ENCODE measurements at regions not wholly inside any gene's neighbourhood (a gene's known extent, or its start where the extent isn't known, plus 50 kb on each side); places are given as distances from the start of the nearest gene placed in this dataset.

DNA sequence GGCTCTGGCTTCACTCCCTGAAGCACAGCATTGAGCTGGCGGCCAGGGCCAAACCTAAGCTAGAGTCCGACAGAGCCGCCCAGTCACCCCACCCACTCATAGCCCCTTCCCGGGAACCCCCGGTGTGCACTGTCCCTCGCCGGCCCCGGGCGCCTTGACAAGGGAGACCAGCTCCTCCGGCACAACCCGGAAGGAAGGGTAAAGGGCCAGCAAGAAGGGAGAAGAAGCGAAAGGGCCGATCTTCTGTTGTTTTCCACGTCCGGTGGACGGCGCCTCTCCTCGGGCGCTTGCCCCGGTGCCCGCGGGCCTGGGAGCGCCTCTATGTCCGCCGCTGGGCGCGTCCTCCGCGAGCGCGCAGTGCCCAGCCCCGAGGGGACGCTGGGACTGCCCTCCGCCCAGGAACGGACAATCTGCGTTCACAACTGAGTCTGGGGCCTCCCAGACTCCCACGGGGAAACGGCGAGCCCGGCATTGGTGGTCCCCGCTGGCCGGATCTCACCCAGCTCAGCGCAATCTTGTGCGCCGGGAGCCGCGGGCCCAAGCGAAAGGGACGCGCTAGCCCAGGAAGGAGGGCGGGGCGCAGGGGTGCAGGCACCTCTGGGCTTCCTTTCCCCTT, 172.5 kb upstream of the MIR17HG start:
- TF ChIP-seq, protein P1, sequence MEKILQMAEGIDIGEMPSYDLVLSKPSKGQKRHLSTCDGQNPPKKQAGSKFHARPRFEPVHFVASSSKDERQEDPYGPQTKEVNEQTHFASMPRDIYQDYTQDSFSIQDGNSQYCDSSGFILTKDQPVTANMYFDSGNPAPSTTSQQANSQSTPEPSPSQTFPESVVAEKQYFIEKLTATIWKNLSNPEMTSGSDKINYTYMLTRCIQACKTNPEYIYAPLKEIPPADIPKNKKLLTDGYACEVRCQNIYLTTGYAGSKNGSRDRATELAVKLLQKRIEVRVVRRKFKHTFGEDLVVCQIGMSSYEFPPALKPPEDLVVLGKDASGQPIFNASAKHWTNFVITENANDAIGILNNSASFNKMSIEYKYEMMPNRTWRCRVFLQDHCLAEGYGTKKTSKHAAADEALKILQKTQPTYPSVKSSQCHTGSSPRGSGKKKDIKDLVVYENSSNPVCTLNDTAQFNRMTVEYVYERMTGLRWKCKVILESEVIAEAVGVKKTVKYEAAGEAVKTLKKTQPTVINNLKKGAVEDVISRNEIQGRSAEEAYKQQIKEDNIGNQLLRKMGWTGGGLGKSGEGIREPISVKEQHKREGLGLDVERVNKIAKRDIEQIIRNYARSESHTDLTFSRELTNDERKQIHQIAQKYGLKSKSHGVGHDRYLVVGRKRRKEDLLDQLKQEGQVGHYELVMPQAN (IDR thresholded peaks at IDR 0.05; ENCODE audit: borderline replicate concordance) = no peak
- TF ChIP-seq CHD4 (IDR thresholded peaks at IDR 0.05; ENCODE audit: insufficient read depth, insufficient replicate concordance, low read depth, low read length, poor library complexity, severe bottlenecking) (no peak), HLTF (IDR thresholded peaks at IDR 0.05) (no peak), HCFC1 (IDR thresholded peaks at IDR 0.05; ENCODE audit: low read depth, low read length) (no peak), SPI1 (IDR thresholded peaks at IDR 0.05; ENCODE audit: borderline replicate concordance, low read depth, low read length) (no peak)
- TF ChIP-seq, protein P2, sequence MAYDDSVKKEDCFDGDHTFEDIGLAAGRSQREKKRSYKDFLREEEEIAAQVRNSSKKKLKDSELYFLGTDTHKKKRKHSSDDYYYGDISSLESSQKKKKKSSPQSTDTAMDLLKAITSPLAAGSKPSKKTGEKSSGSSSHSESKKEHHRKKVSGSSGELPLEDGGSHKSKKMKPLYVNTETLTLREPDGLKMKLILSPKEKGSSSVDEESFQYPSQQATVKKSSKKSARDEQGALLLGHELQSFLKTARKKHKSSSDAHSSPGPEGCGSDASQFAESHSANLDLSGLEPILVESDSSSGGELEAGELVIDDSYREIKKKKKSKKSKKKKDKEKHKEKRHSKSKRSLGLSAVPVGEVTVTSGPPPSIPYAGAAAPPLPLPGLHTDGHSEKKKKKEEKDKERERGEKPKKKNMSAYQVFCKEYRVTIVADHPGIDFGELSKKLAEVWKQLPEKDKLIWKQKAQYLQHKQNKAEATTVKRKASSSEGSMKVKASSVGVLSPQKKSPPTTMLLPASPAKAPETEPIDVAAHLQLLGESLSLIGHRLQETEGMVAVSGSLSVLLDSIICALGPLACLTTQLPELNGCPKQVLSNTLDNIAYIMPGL (CRISPR knock-in tag; IDR thresholded peaks at IDR 0.05) = no peak
- TF ChIP-seq, protein P3, sequence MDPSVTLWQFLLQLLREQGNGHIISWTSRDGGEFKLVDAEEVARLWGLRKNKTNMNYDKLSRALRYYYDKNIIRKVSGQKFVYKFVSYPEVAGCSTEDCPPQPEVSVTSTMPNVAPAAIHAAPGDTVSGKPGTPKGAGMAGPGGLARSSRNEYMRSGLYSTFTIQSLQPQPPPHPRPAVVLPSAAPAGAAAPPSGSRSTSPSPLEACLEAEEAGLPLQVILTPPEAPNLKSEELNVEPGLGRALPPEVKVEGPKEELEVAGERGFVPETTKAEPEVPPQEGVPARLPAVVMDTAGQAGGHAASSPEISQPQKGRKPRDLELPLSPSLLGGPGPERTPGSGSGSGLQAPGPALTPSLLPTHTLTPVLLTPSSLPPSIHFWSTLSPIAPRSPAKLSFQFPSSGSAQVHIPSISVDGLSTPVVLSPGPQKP (CRISPR knock-in tag; IDR thresholded peaks at IDR 0.05) = no peak

Data from K562 (cell line).